ENCODE measurements at regions not wholly inside any gene's neighbourhood (a gene's known extent, or its start where the extent isn't known, plus 50 kb on each side); places are given as distances from the start of the nearest gene placed in this dataset.

DNA sequence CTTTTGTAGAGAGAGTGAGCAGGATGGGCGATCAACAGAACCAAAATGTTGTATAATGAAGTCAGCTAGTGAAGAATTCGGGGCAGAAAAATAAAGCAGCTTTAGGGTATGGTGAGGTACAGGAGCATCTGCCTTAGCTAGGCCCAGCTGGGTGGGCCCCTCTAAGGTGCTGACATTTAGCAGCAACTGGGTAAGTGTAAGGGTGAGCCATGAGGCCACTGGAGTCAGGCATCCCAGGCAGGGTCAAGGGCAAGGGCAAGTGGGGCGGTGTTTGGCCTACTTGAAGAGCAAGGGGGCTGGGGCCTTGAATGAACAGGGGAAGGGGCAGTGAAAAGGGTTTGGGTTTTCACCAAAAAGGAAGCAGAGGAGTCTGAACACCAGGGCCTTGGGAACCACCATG, 583.6 kb downstream of the BCL11B start:
- TF ChIP-seq SMC3 (IDR thresholded peaks at IDR 0.05; ENCODE audit: low read depth, low read length): no peak
- TF ChIP-seq, protein P1, sequence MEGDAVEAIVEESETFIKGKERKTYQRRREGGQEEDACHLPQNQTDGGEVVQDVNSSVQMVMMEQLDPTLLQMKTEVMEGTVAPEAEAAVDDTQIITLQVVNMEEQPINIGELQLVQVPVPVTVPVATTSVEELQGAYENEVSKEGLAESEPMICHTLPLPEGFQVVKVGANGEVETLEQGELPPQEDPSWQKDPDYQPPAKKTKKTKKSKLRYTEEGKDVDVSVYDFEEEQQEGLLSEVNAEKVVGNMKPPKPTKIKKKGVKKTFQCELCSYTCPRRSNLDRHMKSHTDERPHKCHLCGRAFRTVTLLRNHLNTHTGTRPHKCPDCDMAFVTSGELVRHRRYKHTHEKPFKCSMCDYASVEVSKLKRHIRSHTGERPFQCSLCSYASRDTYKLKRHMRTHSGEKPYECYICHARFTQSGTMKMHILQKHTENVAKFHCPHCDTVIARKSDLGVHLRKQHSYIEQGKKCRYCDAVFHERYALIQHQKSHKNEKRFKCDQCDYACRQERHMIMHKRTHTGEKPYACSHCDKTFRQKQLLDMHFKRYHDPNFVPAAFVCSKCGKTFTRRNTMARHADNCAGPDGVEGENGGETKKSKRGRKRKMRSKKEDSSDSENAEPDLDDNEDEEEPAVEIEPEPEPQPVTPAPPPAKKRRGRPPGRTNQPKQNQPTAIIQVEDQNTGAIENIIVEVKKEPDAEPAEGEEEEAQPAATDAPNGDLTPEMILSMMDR (IDR thresholded peaks at IDR 0.05): no peak
- no peak for TF ChIP-seq EP300 (IDR thresholded peaks at IDR 0.05; ENCODE audit: borderline replicate concordance in 1 of 2, low read depth in 1 of 2, low read length in 1 of 2)
- no peak for TF ChIP-seq EZH2phosphoT487 (IDR thresholded peaks at IDR 0.05; ENCODE audit: borderline replicate concordance, low read depth)
- no peak for TF ChIP-seq RFX5 (IDR thresholded peaks at IDR 0.05; ENCODE audit: low read length)
- no peak for TF ChIP-seq FOXM1 (IDR thresholded peaks at IDR 0.05; ENCODE audit: low read depth)
- TF ChIP-seq, protein P2, sequence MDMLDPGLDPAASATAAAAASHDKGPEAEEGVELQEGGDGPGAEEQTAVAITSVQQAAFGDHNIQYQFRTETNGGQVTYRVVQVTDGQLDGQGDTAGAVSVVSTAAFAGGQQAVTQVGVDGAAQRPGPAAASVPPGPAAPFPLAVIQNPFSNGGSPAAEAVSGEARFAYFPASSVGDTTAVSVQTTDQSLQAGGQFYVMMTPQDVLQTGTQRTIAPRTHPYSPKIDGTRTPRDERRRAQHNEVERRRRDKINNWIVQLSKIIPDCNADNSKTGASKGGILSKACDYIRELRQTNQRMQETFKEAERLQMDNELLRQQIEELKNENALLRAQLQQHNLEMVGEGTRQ (IDR thresholded peaks at IDR 0.05; ENCODE audit: borderline replicate concordance, low read depth, low read length): no peak
- no peak for TF ChIP-seq MXI1 (IDR thresholded peaks at IDR 0.05; ENCODE audit: low read depth, low read length)

Measured in SK-N-SH (cell line).